ENCODE measurements at regions not wholly inside any gene's neighbourhood (a gene's known extent, or its start where the extent isn't known, plus 50 kb on each side); places are given as distances from the start of the nearest gene placed in this dataset.

GRCh38 chr4:60863442-60863841 is 336.7 kb upstream of the ADGRL3 start:
- TF ChIP-seq ZZZ3 (CRISPR knock-in tag; IDR thresholded peaks at IDR 0.05; ENCODE audit: borderline replicate concordance) (no peak), FLYWCH1 (CRISPR knock-in tag; IDR thresholded peaks at IDR 0.05) (no peak), SP1 (IDR thresholded peaks at IDR 0.05) (no peak), SP1 (CRISPR knock-in tag; IDR thresholded peaks at IDR 0.05) (no peak), ZNF274 (CRISPR knock-in tag; IDR thresholded peaks at IDR 0.05) (no peak), ELF1 (CRISPR knock-in tag; IDR thresholded peaks at IDR 0.05) (no peak), EP300 (IDR thresholded peaks at IDR 0.05; ENCODE audit: low read depth in 2 of 2, low read length in 2 of 2) (no peak), EP300 (CRISPR knock-in tag; IDR thresholded peaks at IDR 0.05; ENCODE audit: borderline replicate concordance) (no peak), GABPA (IDR thresholded peaks at IDR 0.05; ENCODE audit: low read depth, low read length) (no peak), GABPA (CRISPR knock-in tag; IDR thresholded peaks at IDR 0.05; ENCODE audit: low read depth) (no peak)
- TF ChIP-seq, protein P1, sequence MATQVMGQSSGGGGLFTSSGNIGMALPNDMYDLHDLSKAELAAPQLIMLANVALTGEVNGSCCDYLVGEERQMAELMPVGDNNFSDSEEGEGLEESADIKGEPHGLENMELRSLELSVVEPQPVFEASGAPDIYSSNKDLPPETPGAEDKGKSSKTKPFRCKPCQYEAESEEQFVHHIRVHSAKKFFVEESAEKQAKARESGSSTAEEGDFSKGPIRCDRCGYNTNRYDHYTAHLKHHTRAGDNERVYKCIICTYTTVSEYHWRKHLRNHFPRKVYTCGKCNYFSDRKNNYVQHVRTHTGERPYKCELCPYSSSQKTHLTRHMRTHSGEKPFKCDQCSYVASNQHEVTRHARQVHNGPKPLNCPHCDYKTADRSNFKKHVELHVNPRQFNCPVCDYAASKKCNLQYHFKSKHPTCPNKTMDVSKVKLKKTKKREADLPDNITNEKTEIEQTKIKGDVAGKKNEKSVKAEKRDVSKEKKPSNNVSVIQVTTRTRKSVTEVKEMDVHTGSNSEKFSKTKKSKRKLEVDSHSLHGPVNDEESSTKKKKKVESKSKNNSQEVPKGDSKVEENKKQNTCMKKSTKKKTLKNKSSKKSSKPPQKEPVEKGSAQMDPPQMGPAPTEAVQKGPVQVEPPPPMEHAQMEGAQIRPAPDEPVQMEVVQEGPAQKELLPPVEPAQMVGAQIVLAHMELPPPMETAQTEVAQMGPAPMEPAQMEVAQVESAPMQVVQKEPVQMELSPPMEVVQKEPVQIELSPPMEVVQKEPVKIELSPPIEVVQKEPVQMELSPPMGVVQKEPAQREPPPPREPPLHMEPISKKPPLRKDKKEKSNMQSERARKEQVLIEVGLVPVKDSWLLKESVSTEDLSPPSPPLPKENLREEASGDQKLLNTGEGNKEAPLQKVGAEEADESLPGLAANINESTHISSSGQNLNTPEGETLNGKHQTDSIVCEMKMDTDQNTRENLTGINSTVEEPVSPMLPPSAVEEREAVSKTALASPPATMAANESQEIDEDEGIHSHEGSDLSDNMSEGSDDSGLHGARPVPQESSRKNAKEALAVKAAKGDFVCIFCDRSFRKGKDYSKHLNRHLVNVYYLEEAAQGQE (IDR thresholded peaks at IDR 0.05; ENCODE audit: borderline replicate concordance in 1 of 2, low read depth in 1 of 2, low read length in 2 of 2): no peak
